Kidney (tissue), 13 donors: ENCODE measurements at regions not wholly inside any gene's neighbourhood (a gene's known extent, or its start where the extent isn't known, plus 50 kb on each side); places are given as distances from the start of the nearest gene placed in this dataset.

Experiments used
- DNase-seq, 5 donors: peaks; one replicate each; pipeline ENCODE4 v3.0.0-alpha.2; 2013 to 2020
- FAIRE-seq: peaks from 2 replicates; lab custom pipeline; 2012; peaks lifted over from hg19 to GRCh38; lab: Jason Lieb, UNC
- H3K27ac ChIP-seq, 2 donors: one replicate each; pipeline ENCODE4 v1.7.0; 2013; ENCODE audit warnings: low read depth in 2 of 2, low read length in 2 of 2, inconsistent platforms in 1 of 2
- H3K27me3 ChIP-seq: one replicate; pipeline ENCODE4 v1.7.1; 2013; ENCODE audit warnings: low read length, inconsistent platforms; ENCODE audit not compliant: control insufficient read depth, insufficient read depth
- H3K36me3 ChIP-seq, 3 donors: one replicate each; pipeline versions ENCODE4 v1.7.0 to v1.7.1; 2013; ENCODE audit warnings: low read length in 3 of 3, control low read depth in 1 of 3, inconsistent platforms in 1 of 3; ENCODE audit not compliant: insufficient read depth in 3 of 3, control insufficient read depth in 2 of 3
- H3K4me1 ChIP-seq, 3 donors: one replicate each; pipeline versions ENCODE4 v1.7.0 to v1.7.1; 2013; ENCODE audit warnings: low read length in 3 of 3, inconsistent platforms in 1 of 3, low read depth in 1 of 3; ENCODE audit not compliant: control insufficient read depth in 2 of 3, insufficient read depth in 2 of 3
- H3K4me3 ChIP-seq, 3 donors: one replicate each; pipeline versions ENCODE4 v1.7.0 to v1.8.1; 2013; ENCODE audit warnings: low read length in 3 of 3, control low read depth in 1 of 3, inconsistent platforms in 1 of 3
- H3K9ac ChIP-seq, 3 donors: one replicate each; pipeline versions ENCODE4 v1.7.0 to v1.7.1; 2013; ENCODE audit warnings: low read length in 3 of 3, control low read depth in 1 of 3, inconsistent platforms in 1 of 3
- H3K9me3 ChIP-seq, 3 donors: one replicate each; pipeline versions ENCODE4 v1.7.0 to v1.7.1; 2013; ENCODE audit warnings: low read length in 3 of 3, control low read depth in 1 of 3, inconsistent platforms in 1 of 3; ENCODE audit not compliant: control insufficient read depth in 2 of 3, insufficient read depth in 1 of 3
- CTCF ChIP-seq: IDR thresholded peaks from 3 replicates; pipeline ENCODE4 v1.5.1; 2012; ENCODE audit warnings: mild to moderate bottlenecking, moderate library complexity, borderline replicate concordance; ENCODE audit not compliant: insufficient read depth; ENCODE audit errors: extremely low read depth
- intact Hi-C: fragments of 100-400 bp; cut with DNase I; formaldehyde crosslinking; loops from one replicate; pipeline ENCODE4 v1.11.1; 2022
- donor health status: control.
- donor health status: control.
- donor health status: control.
- donor health status: control.
- donor health status: control.
- donor health status: DM: yes; HTN: yes; CAD: no.
- donor health status: Normal renal cell carcinoma (clear cell type).

GRCh38 chr6:76518443-76518842 lies 446.0 kb upstream of the IMPG1 start:
- H3K27me3 ChIP-seq: no peaks in the 10 kb centered on the region
- no peaks in the 10 kb centered on the region for H3K4me1 ChIP-seq
- H3K9me3 ChIP-seq: no peaks in the 10 kb centered on the region
- no peak overlapping the region for H3K4me3 ChIP-seq
- no peak for TF ChIP-seq CTCF
- no peak overlapping the region for H3K9ac ChIP-seq
- intact Hi-C loops: no loop called here
- DNase-seq (no peak), FAIRE-seq (no peak)
- no peaks in the 10 kb centered on the region for H3K36me3 ChIP-seq
- H3K27ac ChIP-seq: no peak overlapping the region

- Histone ChIP-seq H3K9ac (no peak overlapping the region), H3K27ac (no peak overlapping the region), H3K4me1 (no peaks in the 10 kb centered on the region), H3K36me3 (no peaks in the 10 kb centered on the region), H3K4me3 (no peak overlapping the region), H3K9me3 (no peaks in the 10 kb centered on the region), H3K27me3 (no peaks in the 10 kb centered on the region)
- TF ChIP-seq CTCF: no peak
- intact Hi-C loops: no loop called here
- DNase-seq (no peak), FAIRE-seq (no peak)
These were observed 444.5 kb upstream of the IMPG1 start for GRCh38 chr6:76516924-76517323.

- no peaks in the 10 kb centered on the region for H3K36me3 ChIP-seq
- DNase-seq (no peak), FAIRE-seq (no peak)
- H3K4me1 ChIP-seq: no peaks in the 10 kb centered on the region
- TF ChIP-seq CTCF: no peak
- no peak overlapping the region for H3K4me3 ChIP-seq
- no peaks in the 10 kb centered on the region for H3K9me3 ChIP-seq
- intact Hi-C loops: no loop called here
- no peaks in the 10 kb centered on the region for H3K27me3 ChIP-seq
- H3K9ac ChIP-seq: no peak overlapping the region
- H3K27ac ChIP-seq: no peak overlapping the region
These were observed 438.0 kb upstream of the IMPG1 start for GRCh38 chr6:76510489-76510888.

- intact Hi-C loops: no loop called here
- TF ChIP-seq CTCF: no peak
- Histone ChIP-seq H3K4me3 (no peak overlapping the region), H3K4me1 (no peaks in the 10 kb centered on the region), H3K36me3 (no peaks in the 10 kb centered on the region), H3K9ac (no peak overlapping the region), H3K27me3 (no peaks in the 10 kb centered on the region), H3K27ac (no peak overlapping the region), H3K9me3 (no peaks in the 10 kb centered on the region)
- FAIRE-seq (no peak), DNase-seq (no peak)
These were observed 436.9 kb upstream of the IMPG1 start for GRCh38 chr6:76509397-76509796.
